Lower lobe of right lung (tissue), 2 donors: ENCODE measurements at regions not wholly inside any gene's neighbourhood (a gene's known extent, or its start where the extent isn't known, plus 50 kb on each side); places are given as distances from the start of the nearest gene placed in this dataset.

Experiments used
- ATAC-seq, 2 donors: fragments of 200-7000 bp; cut with Tn5 transposase; one replicate each; pipeline ENCODE4 v1.9.1; 2020 to 2022; ENCODE audit warnings: mild to moderate bottlenecking in 2 of 2, moderate library complexity in 2 of 2
- DNase-seq: peaks from one replicate; pipeline ENCODE4 v3.0.0-alpha.2; 2020
- H3K27ac ChIP-seq: fragments of 200-600 bp; one replicate; pipeline ENCODE4 v1.8.0; 2022
- H3K27me3 ChIP-seq: fragments of 200-600 bp; one replicate; pipeline ENCODE4 v1.8.0; 2022; ENCODE audit warnings: low read depth
- H3K36me3 ChIP-seq: fragments of 200-600 bp; one replicate; pipeline ENCODE4 v1.8.0; 2022; ENCODE audit warnings: mild to moderate bottlenecking
- H3K4me1 ChIP-seq: fragments of 200-600 bp; one replicate; pipeline ENCODE4 v1.8.0; 2022
- H3K4me3 ChIP-seq: fragments of 200-600 bp; one replicate; pipeline ENCODE4 v1.8.0; 2022; ENCODE audit warnings: mild to moderate bottlenecking
- H3K9me3 ChIP-seq: fragments of 200-600 bp; one replicate; pipeline ENCODE4 v1.8.0; 2022
- CTCF ChIP-seq: fragments of 200-600 bp; IDR thresholded peaks from one replicate; pipeline ENCODE4 v1.8.0; 2022; ENCODE audit warnings: antibody characterized with exemption, mild to moderate bottlenecking
- intact Hi-C: fragments of 100-400 bp; cut with DNase I; formaldehyde crosslinking; loops from one replicate; pipeline ENCODE4 v1.11.0; 2022
- donor health status: DM: no; HTN: yes; CAD: no; lungs with severe emphysema.

DNA sequence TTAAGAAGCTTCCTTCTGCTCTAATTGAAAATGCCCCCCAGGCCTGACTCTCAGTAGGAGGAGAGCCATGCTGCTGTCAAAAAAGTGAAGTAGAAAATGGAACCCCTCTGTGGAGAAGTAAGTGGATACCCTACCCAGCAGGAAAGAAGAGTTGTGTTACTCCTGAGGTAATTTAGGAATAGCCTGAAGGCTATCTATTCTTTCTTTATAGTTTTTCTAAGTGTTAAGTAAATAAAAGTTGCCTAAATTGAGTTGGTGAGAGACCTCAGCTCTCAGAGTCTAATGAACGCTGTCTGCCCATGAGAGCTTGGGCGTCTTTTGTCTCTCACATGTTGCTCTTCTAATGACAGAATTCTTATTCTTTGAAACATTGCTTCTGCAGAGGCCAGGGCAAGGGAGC is 116.2 kb downstream of the NSUN3 start:
- no peaks in the 10 kb centered on the region for H3K9me3 ChIP-seq
- DNase-seq (no peak), ATAC-seq (no peak)
- intact Hi-C loops = no loop called here
- no peak overlapping the region for H3K27ac ChIP-seq
- TF ChIP-seq CTCF = no peak
- no peak overlapping the region for H3K4me3 ChIP-seq
- no peaks in the 10 kb centered on the region for H3K36me3 ChIP-seq
- H3K4me1 ChIP-seq = no peaks in the 10 kb centered on the region
- H3K27me3 ChIP-seq = no peaks in the 10 kb centered on the region

- ATAC-seq = no peak
- Histone ChIP-seq H3K4me1 (no peaks in the 10 kb centered on the region), H3K4me3 (no peak overlapping the region), H3K36me3 (no peaks in the 10 kb centered on the region), H3K9me3 (no peaks in the 10 kb centered on the region), H3K27ac (no peak overlapping the region), H3K27me3 (no peaks in the 10 kb centered on the region)
- no peak for TF ChIP-seq CTCF
- DNase-seq = no peak
- intact Hi-C loops = no loop called here
These were observed 120.7 kb downstream of the NSUN3 start for GRCh38 chr3:94183551-94183950.

DNA sequence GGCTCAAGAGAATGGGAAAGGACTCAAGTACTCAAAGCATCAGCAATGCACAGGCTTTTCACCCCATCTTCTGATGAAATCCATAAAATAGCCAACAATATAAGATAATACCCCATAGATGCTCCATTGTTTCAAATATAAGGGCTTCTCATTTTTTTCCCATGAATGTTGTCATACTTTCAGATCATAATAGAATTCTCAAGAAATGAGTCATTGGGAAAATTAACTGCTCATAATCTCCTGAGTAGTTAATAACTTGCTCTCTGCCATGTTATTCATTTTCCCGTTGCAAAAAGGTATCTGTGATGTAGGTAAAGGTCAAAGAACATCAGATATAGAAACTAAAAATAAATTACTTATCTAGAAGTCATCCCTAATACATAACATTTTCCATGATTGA is 121.9 kb downstream of the NSUN3 start:
- H3K4me3 ChIP-seq = no peak overlapping the region
- no peaks in the 10 kb centered on the region for H3K4me1 ChIP-seq
- no peaks in the 10 kb centered on the region for H3K27me3 ChIP-seq
- no peaks in the 10 kb centered on the region for H3K36me3 ChIP-seq
- no peak for TF ChIP-seq CTCF
- intact Hi-C loops = no loop called here
- DNase-seq = no peak
- no peak overlapping the region for H3K27ac ChIP-seq
- no peaks in the 10 kb centered on the region for H3K9me3 ChIP-seq
- ATAC-seq = no peak

GRCh38 chr3:94185753-94186152 is 122.9 kb downstream of the NSUN3 start:
- intact Hi-C loops = no loop called here

DNA sequence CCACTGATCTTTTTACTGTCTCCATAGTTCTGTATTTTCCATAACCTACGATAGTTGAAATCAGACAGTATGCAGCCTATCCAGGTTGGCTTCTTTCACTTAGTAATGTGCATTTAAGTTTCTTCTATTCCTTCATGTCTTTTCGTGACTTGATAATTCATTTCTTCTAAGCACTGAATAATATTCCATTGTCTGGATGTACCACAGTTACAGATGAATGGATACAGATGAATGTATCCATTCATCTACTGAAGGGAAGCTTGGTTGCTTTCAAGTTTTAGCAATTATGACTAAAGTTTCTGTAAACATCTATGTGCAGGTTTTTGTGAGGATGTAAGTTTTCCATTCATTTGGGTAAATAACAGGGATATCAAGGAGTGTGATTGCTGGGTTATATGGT is 124.8 kb downstream of the NSUN3 start:
- H3K27me3 ChIP-seq = no peaks in the 10 kb centered on the region
- ATAC-seq = no peak
- intact Hi-C loops = no loop called here

More at GRCh38 chr3:94185753-94186152, 122.9 kb downstream of the NSUN3 start:
- H3K4me3 ChIP-seq = no peak overlapping the region
- H3K27ac ChIP-seq = no peak overlapping the region
- H3K4me1 ChIP-seq = no peaks in the 10 kb centered on the region
- H3K27me3 ChIP-seq = no peaks in the 10 kb centered on the region
- no peak for ATAC-seq
- no peaks in the 10 kb centered on the region for H3K36me3 ChIP-seq
- no peak for TF ChIP-seq CTCF
- H3K9me3 ChIP-seq = no peaks in the 10 kb centered on the region
- DNase-seq = no peak

More for the DNA sequence above, 124.8 kb downstream of the NSUN3 start:
- no peak overlapping the region for H3K4me3 ChIP-seq
- H3K27ac ChIP-seq = no peak overlapping the region
- H3K9me3 ChIP-seq = no peaks in the 10 kb centered on the region
- H3K4me1 ChIP-seq = no peaks in the 10 kb centered on the region
- H3K36me3 ChIP-seq = no peaks in the 10 kb centered on the region
- no peak for DNase-seq
- no peak for TF ChIP-seq CTCF
